ENCODE measurements at regions not wholly inside any gene's neighbourhood (a gene's known extent, or its start where the extent isn't known, plus 50 kb on each side); places are given as distances from the start of the nearest gene placed in this dataset.

DNA sequence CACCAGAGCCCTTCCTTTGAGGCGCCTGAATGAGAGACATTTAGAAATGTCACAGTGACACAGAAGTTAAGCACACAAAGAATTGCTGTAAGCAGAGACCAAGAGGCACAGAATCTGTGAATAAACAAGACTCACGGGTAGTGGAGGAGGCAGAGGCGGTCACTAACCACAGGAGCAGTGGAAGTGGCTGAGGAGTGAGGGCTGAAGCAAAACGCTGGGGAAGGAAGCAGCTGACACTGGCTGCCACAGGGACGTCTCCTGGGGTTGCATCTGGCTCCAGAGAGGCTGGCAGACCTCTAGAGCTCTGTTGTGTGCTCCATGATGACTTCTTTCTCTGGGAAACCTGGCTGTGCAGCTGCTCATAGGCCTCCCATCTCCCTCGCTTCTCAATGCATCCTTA is 65.0 kb upstream of the SLC2A12 start:
- peak in 1 of 3 donors; percentile 52 for ATAC-seq
- WGBS (ENCODE audit: insufficient coverage) = 11% methylated on average over 6 of the region's 6 CpGs
- TF ChIP-seq CTCF (IDR thresholded peaks at IDR 0.05) = no peak
- H3K27ac Mint-ChIP-seq = peak overlapping the region in 1 of 2 donors; percentile 29
- Histone ChIP-seq H3K36me3 (ENCODE audit: control insufficient read depth, insufficient read depth, low read length) (no peaks in the 10 kb centered on the region), H3K4me1 (ENCODE audit: control insufficient read depth, insufficient read depth, low read length) (no peaks in the 10 kb centered on the region), H3K9me3 (ENCODE audit: control insufficient read depth, insufficient read depth, low read length) (no peaks in the 10 kb centered on the region), H3K4me3 (ENCODE audit: low read length) (no peak overlapping the region), H3K27ac (ENCODE audit: low read length) (no peak overlapping the region), H3K27me3 (ENCODE audit: control insufficient read depth, insufficient read depth, low read length) (no peaks in the 10 kb centered on the region)
- intact Hi-C loops (cut with micrococcal nuclease) = no loop called here
- H3K36me3 Mint-ChIP-seq = no peaks in the 10 kb centered on the region
- H3K9me3 Mint-ChIP-seq = no peaks in the 10 kb centered on the region
- H3K4me1 Mint-ChIP-seq = peaks cover 0 to 6% of the 10 kb centered on the region in 2 donors
- peaks cover 15 to 20% of the 10 kb centered on the region in 2 donors for H3K27me3 Mint-ChIP-seq (ENCODE audit: low read depth in 2 of 2)
- DNase-seq = no peak
- H3K4me3 Mint-ChIP-seq = no peak overlapping the region

- intact Hi-C loops (cut with micrococcal nuclease) = no loop called here
- Histone ChIP-seq H3K27me3 (ENCODE audit: control insufficient read depth, insufficient read depth, low read length) (no peaks in the 10 kb centered on the region), H3K4me3 (ENCODE audit: low read length) (no peak overlapping the region), H3K9me3 (ENCODE audit: control insufficient read depth, insufficient read depth, low read length) (no peaks in the 10 kb centered on the region), H3K4me1 (ENCODE audit: control insufficient read depth, insufficient read depth, low read length) (no peaks in the 10 kb centered on the region), H3K27ac (ENCODE audit: low read length) (no peak overlapping the region), H3K36me3 (ENCODE audit: control insufficient read depth, insufficient read depth, low read length) (no peaks in the 10 kb centered on the region)
- Mint-ChIP-seq H3K9me3 (no peaks in the 10 kb centered on the region), H3K27ac (no peak overlapping the region), H3K36me3 (no peaks in the 10 kb centered on the region), H3K4me1 (peaks cover 0 to 6% of the 10 kb centered on the region in 2 donors), H3K27me3 (ENCODE audit: low read depth in 2 of 2) (peaks cover 15 to 20% of the 10 kb centered on the region in 2 donors), H3K4me3 (no peak overlapping the region)
- no peak for DNase-seq
- WGBS (ENCODE audit: insufficient coverage) = 89% methylated on average over 7 of the region's 7 CpGs
- ATAC-seq = no peak
- no peak for TF ChIP-seq CTCF (IDR thresholded peaks at IDR 0.05)
Observed at GRCh38 chr6:134115715-134116074, 63.3 kb upstream of the SLC2A12 start.

GRCh38 chr6:134114918-134115714 is 62.7 kb upstream of the SLC2A12 start:
- no peaks in the 10 kb centered on the region for H3K27me3 ChIP-seq (ENCODE audit: control insufficient read depth, insufficient read depth, low read length)
- H3K9me3 Mint-ChIP-seq = no peaks in the 10 kb centered on the region
- H3K27ac Mint-ChIP-seq = no peak overlapping the region
- no peaks in the 10 kb centered on the region for H3K9me3 ChIP-seq (ENCODE audit: control insufficient read depth, insufficient read depth, low read length)
- intact Hi-C loops (cut with micrococcal nuclease) = no loop called here
- ATAC-seq = no peak
- no peaks in the 10 kb centered on the region for H3K4me1 ChIP-seq (ENCODE audit: control insufficient read depth, insufficient read depth, low read length)
- no peak overlapping the region for H3K27ac ChIP-seq (ENCODE audit: low read length)
- no peaks in the 10 kb centered on the region for H3K36me3 Mint-ChIP-seq
- WGBS (ENCODE audit: insufficient coverage) = 66% methylated on average over 47 of the region's 47 CpGs
- H3K27me3 Mint-ChIP-seq (ENCODE audit: low read depth in 2 of 2) = peaks cover 15 to 20% of the 10 kb centered on the region in 2 donors
- peaks cover 0 to 6% of the 10 kb centered on the region in 2 donors for H3K4me1 Mint-ChIP-seq
- H3K4me3 Mint-ChIP-seq = no peak overlapping the region
- DNase-seq = no peak
- H3K4me3 ChIP-seq (ENCODE audit: low read length) = no peak overlapping the region
- TF ChIP-seq CTCF (IDR thresholded peaks at IDR 0.05) = no peak
- H3K36me3 ChIP-seq (ENCODE audit: control insufficient read depth, insufficient read depth, low read length) = no peaks in the 10 kb centered on the region

GRCh38 chr6:134114489-134114888 is 62.1 kb upstream of the SLC2A12 start:
- ATAC-seq = no peak
- no peak for DNase-seq
- Histone ChIP-seq H3K27me3 (ENCODE audit: control insufficient read depth, insufficient read depth, low read length) (no peaks in the 10 kb centered on the region), H3K36me3 (ENCODE audit: control insufficient read depth, insufficient read depth, low read length) (no peaks in the 10 kb centered on the region), H3K27ac (ENCODE audit: low read length) (no peak overlapping the region), H3K4me3 (ENCODE audit: low read length) (no peak overlapping the region), H3K9me3 (ENCODE audit: control insufficient read depth, insufficient read depth, low read length) (no peaks in the 10 kb centered on the region), H3K4me1 (ENCODE audit: control insufficient read depth, insufficient read depth, low read length) (no peaks in the 10 kb centered on the region)
- Mint-ChIP-seq H3K27ac (no peak overlapping the region), H3K27me3 (ENCODE audit: low read depth in 2 of 2) (peaks cover 15 to 20% of the 10 kb centered on the region in 2 donors), H3K4me3 (no peak overlapping the region), H3K4me1 (peaks cover 0 to 6% of the 10 kb centered on the region in 2 donors), H3K36me3 (no peaks in the 10 kb centered on the region), H3K9me3 (no peaks in the 10 kb centered on the region)
- no peak for TF ChIP-seq CTCF (IDR thresholded peaks at IDR 0.05)
- intact Hi-C loops (cut with micrococcal nuclease) = no loop called here
- 64% methylated on average over 3 of the region's 3 CpGs for WGBS (ENCODE audit: insufficient coverage)

Data from natural killer cell (primary cell).